ENCODE measurements at regions not wholly inside any gene's neighbourhood (a gene's known extent, or its start where the extent isn't known, plus 50 kb on each side); places are given as distances from the start of the nearest gene placed in this dataset.

GRCh38 chr20:61114493-61115175 is 137.4 kb upstream of the CDH4 start:
- TF ChIP-seq, protein P1, sequence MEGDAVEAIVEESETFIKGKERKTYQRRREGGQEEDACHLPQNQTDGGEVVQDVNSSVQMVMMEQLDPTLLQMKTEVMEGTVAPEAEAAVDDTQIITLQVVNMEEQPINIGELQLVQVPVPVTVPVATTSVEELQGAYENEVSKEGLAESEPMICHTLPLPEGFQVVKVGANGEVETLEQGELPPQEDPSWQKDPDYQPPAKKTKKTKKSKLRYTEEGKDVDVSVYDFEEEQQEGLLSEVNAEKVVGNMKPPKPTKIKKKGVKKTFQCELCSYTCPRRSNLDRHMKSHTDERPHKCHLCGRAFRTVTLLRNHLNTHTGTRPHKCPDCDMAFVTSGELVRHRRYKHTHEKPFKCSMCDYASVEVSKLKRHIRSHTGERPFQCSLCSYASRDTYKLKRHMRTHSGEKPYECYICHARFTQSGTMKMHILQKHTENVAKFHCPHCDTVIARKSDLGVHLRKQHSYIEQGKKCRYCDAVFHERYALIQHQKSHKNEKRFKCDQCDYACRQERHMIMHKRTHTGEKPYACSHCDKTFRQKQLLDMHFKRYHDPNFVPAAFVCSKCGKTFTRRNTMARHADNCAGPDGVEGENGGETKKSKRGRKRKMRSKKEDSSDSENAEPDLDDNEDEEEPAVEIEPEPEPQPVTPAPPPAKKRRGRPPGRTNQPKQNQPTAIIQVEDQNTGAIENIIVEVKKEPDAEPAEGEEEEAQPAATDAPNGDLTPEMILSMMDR (IDR thresholded peaks at IDR 0.05; ENCODE audit: control extremely low read depth, extremely low read depth), result no peak
- H3K27ac ChIP-seq (ENCODE audit: low read depth in 1 of 2, low read length in 1 of 2), result no peak overlapping the region
- H3K9ac ChIP-seq (ENCODE audit: insufficient read depth in 1 of 2, low read length in 2 of 2), result no peak overlapping the region
- H3K4me3 ChIP-seq, result no peak overlapping the region
- H3K27me3 ChIP-seq (ENCODE audit: control insufficient read depth in 3 of 3, insufficient read depth in 3 of 3, low read length in 2 of 3), result no peaks in the 10 kb centered on the region
- H3K9me3 ChIP-seq (ENCODE audit: control insufficient read depth in 4 of 4, insufficient read depth in 3 of 4, low read length in 3 of 4), result peaks cover 0 to 2% (median 0%) of the 10 kb centered on the region in 4 donors
- ATAC-seq (ENCODE audit: insufficient read depth, low FRiP score) (no peak), DNase-seq (no peak)
- 86 to 94% methylated on average over 18 of the region's 18 CpGs for WGBS, 2 donors
- no peaks in the 10 kb centered on the region for H3K36me3 ChIP-seq (ENCODE audit: control insufficient read depth in 4 of 4, insufficient read depth in 4 of 4, low read length in 4 of 4)
- H3K4me1 ChIP-seq (ENCODE audit: control insufficient read depth in 5 of 5, insufficient read depth in 5 of 5, low read length in 5 of 5), result peaks cover 0 to 3% (median 0%) of the 10 kb centered on the region in 5 donors

DNA sequence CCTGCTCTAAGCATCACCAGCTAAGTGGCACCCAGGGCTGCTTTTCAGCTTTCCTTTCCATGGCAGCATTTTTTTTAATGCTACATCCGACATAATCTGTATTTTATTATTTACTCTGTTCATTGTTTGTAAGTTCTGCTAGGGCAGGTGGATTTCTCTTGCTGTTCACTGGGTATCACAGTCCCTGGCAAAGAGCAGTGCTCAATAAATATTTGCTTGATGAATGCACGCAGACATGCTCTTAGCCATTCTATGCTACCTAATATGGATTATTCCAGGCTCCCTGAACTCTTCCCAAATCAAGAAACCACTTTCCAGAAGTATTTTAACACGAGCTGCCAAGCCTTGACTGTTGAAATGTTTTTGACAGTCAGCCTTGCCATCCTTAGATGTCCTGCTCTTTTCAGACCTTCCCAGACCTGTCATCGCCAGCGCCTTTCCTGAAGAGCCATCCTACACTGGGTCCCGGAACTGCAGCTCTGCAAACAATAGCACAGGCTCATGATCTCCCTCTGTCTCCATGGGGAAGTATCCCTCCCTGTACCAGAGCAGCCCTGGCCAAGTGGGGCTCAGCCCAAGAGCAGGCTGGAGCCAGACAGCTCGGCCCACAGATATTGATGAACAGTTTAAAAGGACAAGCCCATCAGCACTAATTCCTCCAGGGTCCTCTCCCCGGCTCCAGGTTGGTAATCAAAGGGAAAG is 136.5 kb upstream of the CDH4 start:
- H3K9me3 ChIP-seq (ENCODE audit: control insufficient read depth in 4 of 4, insufficient read depth in 3 of 4, low read length in 3 of 4), result peaks cover 0 to 2% (median 0%) of the 10 kb centered on the region in 4 donors
- H3K4me1 ChIP-seq (ENCODE audit: control insufficient read depth in 5 of 5, insufficient read depth in 5 of 5, low read length in 5 of 5), result peaks cover 0 to 11% (median 0%) of the 10 kb centered on the region in 5 donors
- H3K36me3 ChIP-seq (ENCODE audit: control insufficient read depth in 4 of 4, insufficient read depth in 4 of 4, low read length in 4 of 4), result no peaks in the 10 kb centered on the region
- TF ChIP-seq, protein P1 (IDR thresholded peaks at IDR 0.05; ENCODE audit: control extremely low read depth, extremely low read depth), result no peak
- 55 to 69% methylated on average over 8 of the region's 8 CpGs for WGBS, 2 donors
- no peak overlapping the region for H3K27ac ChIP-seq (ENCODE audit: low read depth in 1 of 2, low read length in 1 of 2)
- H3K4me3 ChIP-seq, result no peak overlapping the region
- no peaks in the 10 kb centered on the region for H3K27me3 ChIP-seq (ENCODE audit: control insufficient read depth in 3 of 3, insufficient read depth in 3 of 3, low read length in 2 of 3)
- DNase-seq (no peak), ATAC-seq (ENCODE audit: insufficient read depth, low FRiP score) (no peak)
- H3K9ac ChIP-seq (ENCODE audit: insufficient read depth in 1 of 2, low read length in 2 of 2), result no peak overlapping the region

DNA sequence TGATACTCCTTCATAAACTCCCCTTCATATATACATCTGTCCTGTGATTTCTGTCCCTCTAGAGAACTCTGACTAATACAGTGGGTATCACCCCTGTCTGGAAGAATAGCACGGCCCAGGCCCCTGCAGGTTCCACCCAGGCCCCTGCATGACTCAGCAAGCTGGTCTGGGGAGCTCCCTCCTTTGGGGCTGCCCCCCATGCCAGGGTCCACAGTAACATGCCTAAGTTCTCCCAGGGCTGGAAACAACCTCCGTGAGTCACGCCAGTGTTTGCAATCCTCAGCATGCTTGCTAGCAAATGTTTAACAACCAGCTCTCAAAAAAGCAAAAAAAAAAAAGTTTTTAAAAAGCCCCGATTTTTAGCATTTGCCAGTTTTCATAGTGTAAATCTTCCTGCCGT is 134.3 kb upstream of the CDH4 start:
- Histone ChIP-seq H3K27me3 (ENCODE audit: control insufficient read depth in 3 of 3, insufficient read depth in 3 of 3, low read length in 2 of 3) (no peaks in the 10 kb centered on the region), H3K4me3 (no peak overlapping the region), H3K36me3 (ENCODE audit: control insufficient read depth in 4 of 4, insufficient read depth in 4 of 4, low read length in 4 of 4) (no peaks in the 10 kb centered on the region), H3K9ac (ENCODE audit: insufficient read depth in 1 of 2, low read length in 2 of 2) (no peak overlapping the region), H3K4me1 (ENCODE audit: control insufficient read depth in 5 of 5, insufficient read depth in 5 of 5, low read length in 5 of 5) (peaks cover 0 to 11% (median 0%) of the 10 kb centered on the region in 5 donors), H3K27ac (ENCODE audit: low read depth in 1 of 2, low read length in 1 of 2) (no peak overlapping the region), H3K9me3 (ENCODE audit: control insufficient read depth in 4 of 4, insufficient read depth in 3 of 4, low read length in 3 of 4) (peaks cover 0 to 2% (median 0%) of the 10 kb centered on the region in 4 donors)
- TF ChIP-seq, protein P1 (IDR thresholded peaks at IDR 0.05; ENCODE audit: control extremely low read depth, extremely low read depth), result no peak
- DNase-seq (no peak), ATAC-seq (ENCODE audit: insufficient read depth, low FRiP score) (no peak)
- 59 to 69% methylated on average over 5 of the region's 5 CpGs for WGBS, 2 donors

All from lung (tissue), 11 donors.